ENCODE measurements at regions not wholly inside any gene's neighbourhood (a gene's known extent, or its start where the extent isn't known, plus 50 kb on each side); places are given as distances from the start of the nearest gene placed in this dataset.
"Not testable (repeated sequence)": the region's sequence is repeated elsewhere in the genome, so short reads cannot be mapped to it uniquely, and the experiment has no call there.

DNA sequence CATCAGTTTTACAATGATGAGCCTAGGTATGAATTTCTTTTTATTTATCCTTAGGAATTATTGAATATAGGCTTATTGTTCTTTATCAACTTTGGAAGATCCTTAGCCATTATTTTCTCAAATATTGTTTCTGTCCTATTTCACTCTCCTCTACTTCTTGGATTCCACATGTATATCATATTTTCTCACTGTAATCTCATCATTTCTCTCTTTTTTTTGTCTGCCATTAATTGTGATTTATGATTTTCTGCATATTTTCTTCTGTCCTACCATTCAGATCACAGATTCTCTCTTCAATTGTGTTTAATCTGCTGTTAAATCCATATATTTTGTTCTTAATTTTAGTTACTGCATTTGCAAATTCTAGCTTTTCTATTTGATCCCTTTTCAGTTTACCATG lies 139.8 kb downstream of the ARRDC3 start:
- DNase-seq (ENCODE audit: low spot score), result no peak

DNA sequence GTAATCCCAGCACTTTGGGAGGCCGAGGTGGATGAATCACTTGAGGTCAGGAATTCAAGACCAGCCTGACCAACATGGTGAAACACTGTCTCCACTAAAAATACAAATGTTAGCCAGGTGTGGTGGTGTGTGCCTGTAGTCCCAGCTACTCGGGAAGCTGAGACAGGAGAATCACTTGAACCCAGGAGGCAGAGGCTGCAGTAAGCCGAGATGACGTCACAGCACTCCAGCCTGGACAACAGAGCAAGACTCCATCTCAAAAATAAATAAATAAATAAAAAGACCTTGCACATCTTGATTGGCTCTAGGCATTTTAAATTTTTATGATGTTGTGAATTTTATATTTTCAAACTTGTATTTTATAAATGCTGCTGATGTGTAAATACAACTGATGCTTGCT lies 141.7 kb downstream of the ARRDC3 start:
- not testable (repeated sequence) for DNase-seq (ENCODE audit: low spot score)

- no peak for DNase-seq (ENCODE audit: low spot score)
These were observed 142.9 kb downstream of the ARRDC3 start for GRCh38 chr5:91240175-91240574.

- DNase-seq (ENCODE audit: low spot score), result no peak
These were observed 147.8 kb downstream of the ARRDC3 start for GRCh38 chr5:91235271-91235694.

DNA sequence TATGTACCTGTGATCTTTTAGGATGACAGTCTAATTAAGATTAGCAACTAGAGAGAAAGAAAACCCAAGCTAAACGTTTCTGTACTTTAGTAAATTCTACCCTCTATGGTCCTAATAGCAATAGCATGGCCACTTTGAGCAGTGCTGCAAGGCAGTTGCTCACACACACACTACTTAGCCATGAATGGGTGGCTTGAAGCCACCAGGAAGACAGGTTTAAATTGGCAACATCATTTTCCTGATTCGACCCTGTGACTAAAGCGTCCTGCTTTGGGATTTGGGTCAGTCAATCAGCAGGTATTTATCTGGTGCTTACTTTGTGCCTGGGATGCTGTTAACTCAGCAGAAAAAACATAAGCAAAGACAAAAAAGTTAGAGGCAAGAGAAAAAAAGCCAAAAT lies 150.6 kb downstream of the ARRDC3 start:
- no peak for DNase-seq (ENCODE audit: low spot score)

GRCh38 chr5:91229031-91229727 lies 153.9 kb downstream of the ARRDC3 start:
- no peak for DNase-seq (ENCODE audit: low spot score)

- DNase-seq (ENCODE audit: low spot score), result no peak
These were observed 154.9 kb downstream of the ARRDC3 start for GRCh38 chr5:91228188-91228587.

DNA sequence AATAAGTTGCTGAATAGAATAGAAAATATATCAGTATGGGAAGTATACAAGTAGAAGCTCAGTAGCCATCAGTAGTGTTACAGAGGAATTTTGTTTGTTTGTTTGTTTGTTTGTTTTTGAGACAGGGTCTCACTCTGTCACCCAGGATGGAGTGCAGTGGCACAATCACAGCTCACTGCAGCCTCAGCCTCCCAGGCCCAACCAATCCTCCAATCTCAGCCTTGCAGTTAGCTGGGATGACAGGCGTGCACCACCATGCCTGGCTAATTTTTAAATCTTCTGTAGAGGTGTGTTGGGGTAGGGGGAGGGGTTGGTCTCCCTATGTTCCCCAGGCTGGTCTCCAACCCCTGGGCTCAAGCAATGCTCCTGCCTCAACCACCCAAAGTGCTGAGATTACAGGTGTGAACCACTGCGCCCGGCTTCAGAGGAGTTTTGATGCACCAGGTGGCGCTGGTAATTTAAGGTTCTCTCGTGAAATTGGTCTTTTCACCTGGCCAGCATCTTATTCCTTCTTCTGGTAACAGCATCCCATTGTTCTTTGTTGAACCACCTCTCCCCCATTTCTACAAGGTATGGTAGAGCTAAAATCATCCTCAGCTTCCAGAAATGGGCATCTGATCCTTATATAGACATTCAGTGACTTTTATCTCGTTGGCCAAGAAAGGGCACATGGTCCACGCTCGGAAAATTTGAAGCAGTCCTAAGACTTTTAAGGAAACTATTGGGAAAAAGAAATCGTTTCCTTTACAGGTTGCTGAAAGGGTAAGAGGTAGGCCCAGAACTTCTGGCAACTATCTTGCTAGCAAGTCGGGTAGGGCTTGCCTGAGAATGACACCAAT lies 157.1 kb downstream of the ARRDC3 start:
- DNase-seq (ENCODE audit: low spot score), result no peak

DNA sequence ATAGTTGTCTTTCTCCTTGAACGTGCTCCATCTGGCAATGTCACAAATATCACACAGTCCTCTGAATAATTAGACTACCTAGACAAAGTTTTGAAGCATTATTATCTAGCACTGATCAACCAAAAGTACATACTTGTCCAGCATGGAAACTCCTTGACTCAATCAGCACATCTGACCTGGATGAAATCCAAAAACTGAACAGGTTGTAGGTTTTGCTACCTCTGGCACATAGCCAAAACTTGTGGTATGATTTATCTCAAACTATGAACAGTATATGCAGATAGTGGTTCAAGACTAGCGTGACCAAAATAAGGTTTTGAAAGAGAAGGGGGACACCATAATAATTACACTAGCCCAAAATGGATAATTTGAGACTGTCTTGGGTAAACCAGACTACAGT lies 158.1 kb downstream of the ARRDC3 start:
- no peak for DNase-seq (ENCODE audit: low spot score)

- no peak for DNase-seq (ENCODE audit: low spot score)
These were observed 158.7 kb downstream of the ARRDC3 start for GRCh38 chr5:91224456-91224855.

GRCh38 chr5:91223886-91224285 lies 159.2 kb downstream of the ARRDC3 start:
- DNase-seq (ENCODE audit: low spot score), result no peak

DNA sequence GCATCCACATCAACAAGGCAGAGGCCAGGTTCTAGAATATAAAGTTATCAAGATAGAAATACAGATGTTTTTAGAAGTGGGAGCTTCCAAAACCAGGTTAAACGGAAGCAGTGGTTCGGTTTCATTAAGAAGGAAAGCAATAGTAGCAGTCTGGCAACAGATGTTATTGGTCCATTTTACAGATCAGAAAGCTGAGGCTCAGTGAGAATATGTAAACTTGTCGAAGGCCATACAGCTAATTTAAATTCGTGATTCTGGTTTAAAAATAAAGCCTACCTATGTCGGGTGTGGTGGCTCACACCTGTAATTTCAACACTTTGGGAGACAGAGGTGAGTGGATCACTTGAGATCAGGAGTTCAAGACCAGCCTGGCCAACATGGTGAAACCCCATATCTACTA lies 160.6 kb downstream of the ARRDC3 start:
- no peak for DNase-seq (ENCODE audit: low spot score)

DNA sequence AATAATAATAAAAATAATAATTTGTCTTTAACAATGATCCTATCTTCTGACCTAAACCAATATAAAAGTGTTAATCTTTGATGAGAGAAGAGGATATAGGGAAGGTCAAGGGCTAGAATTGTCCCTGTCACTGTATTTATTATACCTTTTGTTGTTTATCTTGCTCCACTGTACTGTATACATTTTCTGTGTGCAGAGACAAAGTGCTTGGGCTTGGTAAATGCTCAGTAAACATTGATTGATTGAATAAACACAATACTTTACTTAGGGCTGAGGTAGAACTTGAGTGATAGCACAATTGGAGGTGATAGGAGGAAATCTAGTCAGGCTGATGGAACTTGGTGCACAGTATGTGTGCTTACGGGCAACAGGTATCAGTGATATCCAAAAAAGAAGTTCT lies 161.2 kb downstream of the ARRDC3 start:
- DNase-seq (ENCODE audit: low spot score), result no peak

GRCh38 chr5:91219803-91220371 lies 163.2 kb downstream of the ARRDC3 start:
- no peak for DNase-seq (ENCODE audit: low spot score)

DNA sequence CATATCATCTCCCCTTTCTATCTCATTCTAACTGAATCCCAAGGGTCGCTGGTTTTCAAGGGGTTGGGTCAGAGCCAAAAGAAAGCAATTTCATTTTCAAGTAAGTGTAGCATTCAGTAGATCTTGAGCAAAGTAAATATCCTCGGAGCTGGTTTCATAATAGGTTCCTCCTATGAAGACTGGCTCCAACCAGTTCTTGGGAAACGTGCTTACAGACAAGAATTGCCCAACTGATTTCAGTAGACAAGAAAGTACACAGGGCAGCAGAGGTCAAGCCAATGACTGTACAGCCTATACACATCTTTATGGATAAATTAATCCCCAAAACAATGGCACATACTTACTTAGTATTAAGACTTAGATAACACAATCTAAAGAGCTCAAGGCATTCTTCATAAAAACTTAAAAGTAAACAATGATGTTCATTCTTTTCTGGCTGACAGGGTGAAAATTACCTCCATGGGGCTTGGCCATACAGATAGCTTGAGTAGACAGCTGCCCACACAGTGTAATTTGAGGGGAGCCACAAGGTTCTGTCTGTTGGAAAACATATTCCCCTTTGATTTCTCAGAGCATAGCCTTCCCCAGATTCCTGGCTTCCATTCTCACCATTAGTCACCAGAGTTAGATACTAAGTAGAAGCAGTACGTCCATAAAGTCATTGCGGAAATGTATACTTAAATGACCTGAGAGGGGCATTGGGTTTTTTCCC lies 163.9 kb downstream of the ARRDC3 start:
- no peak for DNase-seq (ENCODE audit: low spot score)

DNA sequence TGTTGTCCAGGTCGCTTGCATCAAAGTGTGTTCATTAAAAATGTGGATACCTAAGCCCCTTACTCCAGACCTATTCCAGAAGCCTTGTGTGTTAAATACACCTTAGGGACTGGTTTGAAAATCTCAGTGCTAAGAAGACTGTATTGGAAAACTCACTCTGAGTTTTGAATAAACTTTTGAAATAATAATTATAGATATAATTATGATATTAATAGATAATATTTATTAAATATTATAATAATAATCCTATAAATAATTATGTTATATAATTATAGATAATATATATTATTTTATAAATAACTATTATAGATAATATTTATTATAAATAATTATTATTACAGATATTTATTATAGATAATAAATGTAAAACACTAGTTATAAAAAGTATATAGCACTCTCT lies 165.3 kb downstream of the ARRDC3 start:
- no peak for DNase-seq (ENCODE audit: low spot score)

- no peak for DNase-seq (ENCODE audit: low spot score)
These were observed 168.5 kb downstream of the ARRDC3 start for GRCh38 chr5:91214571-91214970.

Measured in left forelimb (tissue), 1 donor.